G401 (cell line): ENCODE measurements at regions not wholly inside any gene's neighbourhood (a gene's known extent, or its start where the extent isn't known, plus 50 kb on each side); places are given as distances from the start of the nearest gene placed in this dataset.
A peak's percentile ranks its signal among the peaks of the same experiment; 100 is the strongest.

Experiments used
- DNase-seq: peaks from one replicate; pipeline ENCODE4 v3.0.0-alpha.2; 2015; ENCODE audit warnings: low spot score
- in situ Hi-C: cut with HindIII; loops from 2 replicates; pipeline ENCODE4 v1.10.0; 2016; ENCODE audit warnings: low sequenced_read_pairs, mixed read lengths

- in situ Hi-C loops = no loop called here
- no peak for DNase-seq
Measured at GRCh38 chr9:89234205-89235067, 55.8 kb upstream of the SHC3 start.

GRCh38 chr9:89236955-89237573 lies 58.4 kb upstream of the SHC3 start:
- in situ Hi-C loops = no loop called here
- DNase-seq = no peak

DNA sequence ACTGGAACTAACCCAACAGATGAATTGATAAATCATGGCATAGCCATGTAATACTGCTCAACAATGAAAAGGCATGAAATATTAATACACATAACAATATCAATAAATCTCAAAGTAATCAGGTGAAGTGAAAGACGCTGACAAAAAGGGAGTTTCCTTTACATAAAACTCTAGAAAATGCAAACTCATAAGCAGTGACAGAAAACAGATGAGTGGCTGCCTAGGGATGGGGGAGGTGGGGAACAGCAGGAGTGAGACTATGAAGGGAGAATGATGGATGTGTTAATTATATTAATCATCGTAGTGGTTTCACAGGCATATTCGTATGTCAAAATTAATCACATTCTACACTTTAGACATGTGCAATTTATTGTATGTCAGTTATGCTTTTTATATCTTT lies 59.8 kb upstream of the SHC3 start:
- DNase-seq = no peak
- in situ Hi-C loops = no loop called here

DNA sequence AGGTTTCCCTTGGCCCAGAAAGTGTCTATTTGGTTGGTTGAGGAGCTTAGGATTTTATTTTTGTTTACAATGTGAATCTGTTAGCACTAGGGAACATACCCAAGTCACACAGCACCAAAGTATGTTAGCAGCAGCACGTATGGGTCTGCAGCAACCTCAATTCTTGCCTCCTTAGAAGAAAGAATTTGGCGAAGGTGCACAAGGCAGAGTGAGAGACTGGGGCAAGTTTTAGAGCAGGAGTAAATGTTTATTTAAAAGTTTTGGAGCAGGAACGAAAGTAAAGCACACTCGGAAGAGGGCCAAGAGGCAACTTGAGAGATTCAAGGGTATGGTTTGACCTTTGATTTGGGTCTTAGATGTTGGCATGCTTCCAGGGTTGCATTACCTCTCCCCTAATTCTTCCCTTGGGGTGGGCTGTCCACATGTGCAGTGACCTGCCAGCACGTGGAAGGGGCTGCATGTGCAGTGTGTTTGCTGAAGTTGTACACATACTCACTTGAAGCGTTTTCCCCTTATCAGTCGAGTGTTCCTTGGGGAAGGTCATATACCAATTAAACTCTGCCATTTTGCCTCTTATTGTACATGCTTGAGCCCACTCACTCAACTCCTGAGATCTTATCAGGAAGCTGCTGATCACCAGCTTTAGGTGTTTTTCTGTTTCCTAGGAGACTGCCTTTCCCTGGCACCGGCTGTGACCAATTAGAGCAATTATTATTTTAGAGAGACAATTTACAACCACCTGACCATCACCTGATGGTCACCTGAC lies 64.9 kb upstream of the SHC3 start:
- DNase-seq = no peak
- in situ Hi-C loops = no loop called here

- DNase-seq = no peak
- in situ Hi-C loops = no loop called here
Measured at GRCh38 chr9:89246840-89247239, 64.2 kb upstream of the CKS2 start.

DNA sequence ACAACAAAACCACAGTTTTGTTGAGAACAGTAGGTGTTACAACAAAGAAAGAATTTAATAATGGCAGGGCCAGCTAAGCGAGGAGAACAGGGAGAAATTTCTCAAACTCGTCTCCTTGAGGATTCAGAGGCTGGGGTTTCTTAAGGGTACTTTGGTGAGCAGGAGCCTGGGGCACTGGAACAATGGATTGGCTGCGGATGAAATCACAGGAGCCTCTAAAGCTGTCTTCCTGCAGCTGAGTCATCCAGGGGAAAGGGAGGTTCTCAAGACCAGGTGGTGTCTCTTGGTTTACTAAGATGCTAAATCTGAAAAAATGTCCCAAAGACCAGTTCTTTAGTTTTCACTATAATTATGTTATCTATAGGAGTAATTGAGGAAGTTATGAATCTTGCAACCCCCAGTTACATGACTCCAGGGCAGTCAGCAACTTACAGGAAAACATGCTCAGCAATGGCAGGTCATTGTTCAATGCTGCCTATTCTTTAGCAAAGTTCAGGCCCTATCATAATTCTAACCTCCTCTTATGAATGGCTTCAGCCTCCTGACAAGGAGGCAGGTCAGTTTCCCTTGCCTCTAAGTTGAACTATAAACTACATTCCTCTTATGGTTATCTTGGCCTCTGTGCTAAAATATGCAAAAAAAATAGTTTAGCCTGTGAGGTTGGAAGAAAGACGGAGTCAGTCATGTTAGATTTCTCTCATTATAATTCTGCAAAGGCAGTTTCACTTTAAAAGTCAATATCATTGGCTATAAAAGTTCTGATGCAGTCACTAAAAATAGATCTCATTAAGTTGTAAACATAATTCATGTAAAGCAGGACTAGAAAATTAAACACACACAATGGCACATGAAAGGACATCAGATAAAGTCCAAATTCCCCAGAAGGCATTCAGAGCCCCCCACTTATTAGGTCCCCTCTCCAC lies 63.3 kb upstream of the CKS2 start:
- no peak for DNase-seq
- in situ Hi-C loops = no loop called here

- DNase-seq = no peak
- in situ Hi-C loops = no loop called here
Measured at GRCh38 chr9:89249001-89249400, 62.0 kb upstream of the CKS2 start.

- in situ Hi-C loops = no loop called here
- no peak for DNase-seq
Measured at GRCh38 chr9:89252651-89253267, 58.2 kb upstream of the CKS2 start.

DNA sequence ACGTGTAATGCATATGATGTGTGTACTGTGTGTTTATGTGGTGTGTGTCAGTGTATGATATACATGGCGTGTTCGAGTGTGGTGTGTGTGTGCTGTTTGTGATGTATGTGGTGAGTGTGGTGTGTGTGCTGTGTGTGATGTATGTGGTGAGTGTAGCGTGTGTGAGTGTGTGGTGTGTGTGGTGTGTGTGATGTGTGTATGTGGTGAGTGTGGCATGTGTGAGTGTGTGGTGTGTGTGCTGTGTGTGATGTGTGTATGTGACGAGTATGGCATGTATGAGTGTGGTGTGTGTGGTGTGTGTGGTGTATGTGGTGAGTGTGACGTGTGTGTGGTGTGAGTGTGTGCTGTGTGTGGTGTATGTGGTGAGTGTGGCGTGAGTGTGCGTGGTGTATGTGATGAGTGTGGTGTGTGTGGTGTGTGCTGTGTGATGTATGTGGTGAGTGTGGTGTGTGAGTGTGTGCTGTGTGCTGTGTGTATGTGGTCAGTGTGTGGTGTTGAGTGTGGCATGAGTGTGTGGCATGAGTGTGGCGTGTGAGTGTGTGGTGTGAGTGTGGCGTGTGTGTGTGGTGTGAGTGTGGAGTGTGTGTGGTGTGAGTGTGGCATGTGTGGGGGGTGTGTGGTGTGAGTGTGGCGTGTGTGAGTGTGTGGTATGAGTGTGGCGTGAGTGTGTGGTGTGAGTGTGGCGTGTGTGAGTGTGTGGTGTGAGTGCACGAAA lies 56.8 kb upstream of the CKS2 start:
- DNase-seq = no peak
- in situ Hi-C loops = no loop called here

DNA sequence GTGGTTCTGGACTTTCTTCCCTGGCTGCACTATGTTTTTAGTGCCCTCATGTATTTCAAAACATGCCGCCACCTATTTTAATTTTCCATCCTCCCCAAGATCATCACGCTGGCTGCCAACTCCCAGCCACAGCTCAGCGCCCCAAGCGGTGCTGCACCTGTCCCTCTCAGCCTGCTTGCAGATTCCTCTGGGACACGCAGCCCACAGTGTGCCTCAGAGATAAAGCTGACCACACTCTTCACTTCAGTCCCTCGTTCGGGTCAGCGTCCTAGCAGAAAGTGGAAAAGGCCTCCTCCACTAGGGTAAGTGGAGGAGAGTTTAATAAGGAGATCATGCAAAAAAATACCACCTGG lies 56.2 kb upstream of the CKS2 start:
- in situ Hi-C loops = no loop called here
- DNase-seq = no peak

DNA sequence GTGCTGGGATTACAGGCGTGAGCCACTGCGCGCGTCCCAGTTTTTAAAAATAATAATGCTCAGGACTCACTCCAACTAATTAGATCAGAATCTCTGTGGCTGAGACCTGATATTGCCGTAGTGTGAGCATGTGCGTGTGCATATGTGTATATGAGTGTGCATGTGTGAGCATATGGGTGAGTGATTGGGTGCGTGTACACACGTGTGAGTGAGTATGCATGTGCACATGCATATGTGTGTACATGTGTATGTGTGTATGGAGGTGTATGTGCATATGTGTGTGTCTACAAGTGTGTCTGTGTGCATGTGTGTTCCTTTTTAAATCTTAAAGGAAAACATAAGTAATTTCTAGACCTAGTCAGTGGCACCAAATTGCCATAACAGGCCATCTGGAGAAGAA lies 54.8 kb upstream of the CKS2 start:
- in situ Hi-C loops = no loop called here
- no peak for DNase-seq

GRCh38 chr9:89256642-89257041 lies 54.4 kb upstream of the CKS2 start:
- DNase-seq = peak; percentile 1
- in situ Hi-C loops = no loop called here

- in situ Hi-C loops = no loop called here
- DNase-seq = no peak
Measured at GRCh38 chr9:89260525-89260924, 50.5 kb upstream of the CKS2 start.
